ENCODE measurements at regions not wholly inside any gene's neighbourhood (a gene's known extent, or its start where the extent isn't known, plus 50 kb on each side); places are given as distances from the start of the nearest gene placed in this dataset.

GRCh38 chr18:44135741-44136140 lies 544.9 kb upstream of the SETBP1 start:
- TF ChIP-seq PBX3 (CRISPR knock-in tag; IDR thresholded peaks at IDR 0.05) (no peak), REPIN1 (tag by site-specific recombination; IDR thresholded peaks at IDR 0.05; ENCODE audit: low read depth) (no peak), YY2 (tag by site-specific recombination; IDR thresholded peaks at IDR 0.05) (no peak), ZNF16 (tag by site-specific recombination; IDR thresholded peaks at IDR 0.05; ENCODE audit: low read depth) (no peak), ZNF777 (tag by site-specific recombination; IDR thresholded peaks at IDR 0.05; ENCODE audit: borderline replicate concordance) (no peak), ZBTB8A (tag by site-specific recombination; IDR thresholded peaks at IDR 0.05) (no peak)
- TF ChIP-seq, protein P1, sequence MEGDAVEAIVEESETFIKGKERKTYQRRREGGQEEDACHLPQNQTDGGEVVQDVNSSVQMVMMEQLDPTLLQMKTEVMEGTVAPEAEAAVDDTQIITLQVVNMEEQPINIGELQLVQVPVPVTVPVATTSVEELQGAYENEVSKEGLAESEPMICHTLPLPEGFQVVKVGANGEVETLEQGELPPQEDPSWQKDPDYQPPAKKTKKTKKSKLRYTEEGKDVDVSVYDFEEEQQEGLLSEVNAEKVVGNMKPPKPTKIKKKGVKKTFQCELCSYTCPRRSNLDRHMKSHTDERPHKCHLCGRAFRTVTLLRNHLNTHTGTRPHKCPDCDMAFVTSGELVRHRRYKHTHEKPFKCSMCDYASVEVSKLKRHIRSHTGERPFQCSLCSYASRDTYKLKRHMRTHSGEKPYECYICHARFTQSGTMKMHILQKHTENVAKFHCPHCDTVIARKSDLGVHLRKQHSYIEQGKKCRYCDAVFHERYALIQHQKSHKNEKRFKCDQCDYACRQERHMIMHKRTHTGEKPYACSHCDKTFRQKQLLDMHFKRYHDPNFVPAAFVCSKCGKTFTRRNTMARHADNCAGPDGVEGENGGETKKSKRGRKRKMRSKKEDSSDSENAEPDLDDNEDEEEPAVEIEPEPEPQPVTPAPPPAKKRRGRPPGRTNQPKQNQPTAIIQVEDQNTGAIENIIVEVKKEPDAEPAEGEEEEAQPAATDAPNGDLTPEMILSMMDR (tag by site-specific recombination; IDR thresholded peaks at IDR 0.05) = no peak

Measured in HEK293 (cell line).